EL (cell line): ENCODE measurements at regions not wholly inside any gene's neighbourhood (a gene's known extent, or its start where the extent isn't known, plus 50 kb on each side); places are given as distances from the start of the nearest gene placed in this dataset.

Source experiments
- DNase-seq: peaks from one replicate; pipeline ENCODE4 v3.0.0-alpha.2; 2016

DNA sequence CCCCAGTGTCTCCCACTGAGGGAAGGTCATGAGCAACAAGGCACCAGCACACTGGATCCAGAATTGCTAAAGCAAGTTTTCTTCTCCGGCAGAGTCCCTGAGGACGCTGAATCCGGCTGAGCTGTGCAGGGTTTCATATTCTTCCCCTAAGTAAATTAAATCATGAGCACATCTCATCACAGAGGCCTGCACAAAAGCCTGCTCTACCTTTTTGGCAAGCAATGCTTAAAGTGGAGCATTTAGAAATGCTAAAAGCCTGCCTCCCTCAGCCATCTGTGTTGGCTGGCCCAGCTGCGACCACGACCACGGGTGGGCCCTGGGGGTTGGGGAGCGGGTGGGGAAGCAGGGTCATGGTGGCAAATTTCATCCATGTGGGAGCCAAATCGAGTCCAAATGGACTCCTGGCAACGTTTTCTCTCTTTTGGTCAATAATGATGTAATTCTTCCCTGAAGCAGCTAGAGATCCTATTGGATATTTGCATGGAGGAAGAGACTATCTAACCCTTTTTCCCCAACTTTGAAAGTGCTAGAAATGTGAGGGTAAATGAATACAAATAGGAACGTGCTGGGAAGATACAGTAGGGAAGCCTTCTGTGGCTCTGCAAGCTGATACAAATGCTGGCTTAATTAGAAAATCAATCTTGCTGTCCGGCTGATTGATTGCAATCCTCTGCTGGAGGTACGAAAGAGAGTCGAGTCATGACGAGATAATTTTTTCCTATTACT is 532.8 kb upstream of the TBL1XR1 start:
- no peak for DNase-seq

GRCh38 chr3:177730814-177731213 is 533.5 kb upstream of the TBL1XR1 start:
- DNase-seq, result no peak

- DNase-seq, result peak; percentile 92
Measured at GRCh38 chr3:177731644-177732268, 534.5 kb upstream of the TBL1XR1 start.

GRCh38 chr3:177733233-177733632 is 536.0 kb upstream of the TBL1XR1 start:
- no peak for DNase-seq

- no peak for DNase-seq
Measured at GRCh38 chr3:177733936-177734335, 536.7 kb upstream of the TBL1XR1 start.

DNA sequence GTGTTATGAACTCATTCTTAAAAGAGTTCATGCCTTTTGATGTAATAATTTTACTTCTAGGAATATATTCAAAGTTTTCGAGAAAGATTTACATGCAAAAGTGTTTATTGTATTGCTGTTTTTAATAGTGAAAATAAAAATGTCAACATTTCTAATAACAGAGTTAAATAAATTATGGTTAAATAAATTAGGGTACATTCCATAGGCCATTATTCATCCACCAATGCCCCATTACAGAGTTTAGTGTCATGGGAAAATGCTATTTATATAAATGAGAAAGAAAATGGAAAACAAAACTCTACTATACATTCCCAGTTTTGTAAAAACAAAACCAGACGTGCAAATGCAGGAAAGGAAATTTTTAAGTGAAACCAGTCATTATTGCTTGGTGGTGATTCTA is 538.1 kb upstream of the TBL1XR1 start:
- peak; percentile 44 for DNase-seq

DNA sequence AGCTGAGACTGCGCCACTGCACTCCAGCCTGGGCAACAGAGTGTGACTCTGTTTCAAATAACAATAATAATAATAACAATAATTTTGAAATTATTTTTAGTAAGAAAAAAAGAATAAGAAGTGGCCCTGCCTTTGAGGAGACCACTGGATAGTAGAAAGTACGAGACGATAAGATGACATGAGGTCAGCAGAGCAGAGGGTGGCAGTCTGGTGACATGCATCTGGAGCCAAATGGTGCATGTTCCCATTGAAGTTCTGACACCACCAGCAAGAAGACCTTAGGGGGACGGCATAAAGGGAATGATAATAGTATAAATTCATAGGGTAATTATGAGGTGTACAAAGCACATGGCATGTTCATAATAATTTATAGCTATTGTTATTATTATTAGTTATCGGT is 542.2 kb upstream of the TBL1XR1 start:
- no peak for DNase-seq

- DNase-seq, result no peak
Measured at GRCh38 chr3:177740254-177740653, 543.0 kb upstream of the TBL1XR1 start.

DNA sequence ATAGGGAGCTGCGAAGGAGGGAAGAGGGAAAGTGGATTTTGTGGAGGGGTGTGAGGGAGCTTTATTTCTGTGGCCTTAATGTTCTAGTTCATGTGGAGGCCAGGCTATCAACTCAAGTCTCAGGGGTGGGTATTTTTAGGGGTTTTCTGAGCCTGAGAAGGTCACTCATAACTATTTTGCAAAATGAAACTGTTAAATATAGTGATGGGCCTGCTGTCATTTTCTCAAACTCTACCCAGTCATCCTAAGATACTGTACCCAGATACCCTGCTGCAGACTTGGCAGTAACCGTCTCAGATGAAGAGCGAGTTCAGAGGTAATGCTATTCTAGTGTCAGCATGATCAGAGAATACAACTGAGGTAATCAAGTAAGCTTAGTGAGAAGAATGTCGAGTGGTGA is 545.0 kb upstream of the TBL1XR1 start:
- no peak for DNase-seq

DNA sequence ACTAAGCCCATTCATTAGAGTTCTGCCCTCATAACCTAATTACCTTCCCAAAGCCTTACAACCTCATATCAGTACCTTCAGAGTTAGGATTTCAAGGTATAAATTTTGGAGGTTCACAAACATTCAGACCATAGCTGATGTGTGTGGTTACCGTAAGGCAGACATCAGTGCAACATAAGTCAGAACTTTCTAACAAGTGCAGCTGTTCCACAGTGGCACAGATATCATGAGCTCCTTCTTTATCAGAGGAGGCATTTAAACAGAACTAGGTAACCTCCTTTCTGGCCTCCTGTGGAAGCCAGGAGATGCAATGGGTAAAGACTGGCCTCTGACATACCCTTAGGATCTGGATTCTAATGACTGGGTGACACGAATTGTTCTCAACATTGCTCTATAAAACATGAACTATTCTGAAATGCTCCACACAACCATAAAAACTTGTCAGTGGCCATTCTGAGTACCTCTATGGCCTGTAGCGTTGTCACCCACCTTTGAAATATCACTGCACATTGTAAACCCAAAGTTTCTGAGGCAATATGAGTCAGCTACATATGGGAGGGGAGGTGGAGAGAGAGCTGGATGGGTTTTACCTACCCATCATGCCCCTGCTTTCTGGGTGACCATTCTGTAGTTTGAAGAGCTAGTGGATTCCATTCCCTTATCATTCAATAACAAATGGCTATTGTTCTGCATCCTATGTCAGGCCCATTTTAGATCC is 546.0 kb upstream of the TBL1XR1 start:
- DNase-seq, result no peak

DNA sequence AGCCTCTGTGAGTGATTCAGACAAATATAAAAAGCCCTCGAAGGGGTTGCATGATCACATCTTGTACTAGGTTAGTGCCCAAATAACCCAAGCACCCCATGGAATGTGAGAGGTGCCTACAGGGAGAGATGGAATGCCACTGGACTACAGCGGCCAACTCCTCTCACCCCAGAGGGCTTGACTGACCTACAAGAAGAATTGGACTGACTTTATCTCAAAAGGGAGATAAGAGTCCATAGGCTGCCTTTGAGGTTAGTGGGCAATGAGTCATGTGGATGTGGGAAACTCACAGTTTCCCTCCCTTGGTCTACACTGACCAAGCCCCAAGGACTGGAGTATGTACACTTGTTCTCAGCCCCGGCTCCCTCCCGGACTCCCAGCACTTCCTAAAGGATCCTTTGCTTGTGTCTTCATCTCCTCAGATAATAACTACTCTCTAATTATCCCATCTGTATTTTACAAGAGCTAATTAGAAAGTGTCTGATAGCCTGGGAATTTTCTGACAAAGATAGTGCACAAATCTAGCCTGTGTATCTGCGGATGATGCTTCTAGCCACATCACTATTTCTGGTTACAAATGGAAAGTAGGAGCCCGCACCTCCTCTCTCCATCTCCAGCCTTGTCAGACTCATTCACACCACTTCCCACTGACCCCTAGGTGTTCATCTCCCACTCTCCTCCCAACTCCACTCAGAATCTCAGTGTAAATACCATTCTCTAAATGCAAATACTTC is 547.8 kb upstream of the TBL1XR1 start:
- DNase-seq, result peak; percentile 90

- no peak for DNase-seq
Measured at GRCh38 chr3:177745607-177746005, 548.3 kb upstream of the TBL1XR1 start.

GRCh38 chr3:177746337-177746933 is 549.2 kb upstream of the TBL1XR1 start:
- DNase-seq, result no peak

- no peak for DNase-seq
Measured at GRCh38 chr3:177749836-177750235, 552.6 kb upstream of the TBL1XR1 start.

DNA sequence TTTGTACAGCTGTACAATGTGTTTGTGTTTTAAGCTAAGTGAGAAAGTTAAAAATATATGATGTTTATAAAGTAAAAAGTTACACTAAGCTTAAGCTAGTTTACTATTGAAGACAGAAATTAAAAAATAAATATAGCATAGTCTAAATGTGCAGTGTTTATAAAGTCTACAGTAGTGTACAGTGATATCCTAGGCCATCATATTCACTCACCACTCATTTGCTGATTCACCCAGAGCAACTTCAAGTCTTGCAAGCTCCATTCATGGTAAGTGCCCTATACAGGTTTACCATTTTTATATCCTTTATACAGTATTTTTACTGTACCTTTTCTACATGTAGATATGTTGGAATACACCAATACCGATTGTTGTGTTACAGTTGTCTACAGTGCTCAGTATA is 553.2 kb upstream of the TBL1XR1 start:
- no peak for DNase-seq

DNA sequence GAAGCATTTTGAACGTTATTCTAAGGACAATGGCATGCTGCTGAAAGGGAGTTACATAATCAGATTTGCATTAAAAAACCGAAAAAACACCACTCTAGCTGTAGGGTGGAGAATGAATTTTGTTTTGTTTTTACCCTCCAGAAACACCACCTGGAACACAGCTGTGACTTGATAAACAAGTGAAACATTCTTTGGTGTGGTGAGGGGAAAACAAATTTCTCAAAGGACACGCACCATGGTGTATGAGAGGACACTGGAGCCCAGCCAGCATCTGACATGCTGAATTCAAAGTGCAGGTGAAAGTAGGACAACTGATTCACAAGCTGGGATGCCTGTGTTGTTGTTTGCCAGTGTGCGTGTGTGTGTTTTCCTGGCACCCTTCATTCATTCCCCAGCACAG is 554.5 kb upstream of the TBL1XR1 start:
- DNase-seq, result no peak

DNA sequence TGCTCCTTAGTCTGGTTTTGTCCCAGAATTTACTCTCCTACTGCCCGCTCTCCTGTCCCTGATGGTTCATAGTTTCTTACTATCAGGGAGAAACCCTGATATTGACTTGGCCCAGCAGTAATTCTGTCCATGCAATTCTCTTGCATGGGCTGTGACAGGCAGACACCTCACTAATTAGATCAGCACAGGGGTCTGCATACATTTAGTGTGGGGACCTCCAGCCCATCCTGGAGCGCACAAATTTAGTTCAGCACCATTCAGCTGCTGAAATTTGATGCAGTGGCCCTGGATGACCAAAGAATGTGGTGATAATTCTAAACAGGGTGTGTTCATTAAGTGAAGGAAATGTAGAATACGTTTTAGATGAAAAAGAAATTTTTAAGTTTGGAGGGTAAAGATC is 555.5 kb upstream of the TBL1XR1 start:
- DNase-seq, result no peak

- peak; percentile 62 for DNase-seq
Measured at GRCh38 chr3:177753451-177754155, 556.3 kb upstream of the TBL1XR1 start.

DNA sequence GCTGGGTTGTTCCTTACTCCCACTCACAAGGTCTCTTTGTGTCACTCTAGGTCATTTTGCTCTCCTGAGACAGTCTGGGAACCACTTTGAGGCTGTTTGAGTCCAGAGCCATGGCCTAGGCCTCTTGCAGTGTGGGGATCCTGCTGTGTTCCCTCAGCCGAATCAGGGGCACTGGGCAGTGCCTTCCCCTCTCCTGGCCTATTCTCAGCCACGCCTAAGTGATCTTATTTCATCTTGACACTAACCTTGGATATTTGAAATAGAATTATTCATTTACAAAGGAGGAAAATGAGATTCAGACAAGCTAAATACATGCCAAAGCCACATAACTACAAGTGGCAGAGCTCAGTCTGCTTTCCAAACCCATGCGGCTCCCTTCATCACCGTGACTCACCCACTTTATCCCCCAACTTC is 557.2 kb upstream of the TBL1XR1 start:
- no peak for DNase-seq

GRCh38 chr3:177758126-177758525 is 560.8 kb upstream of the TBL1XR1 start:
- no peak for DNase-seq

- no peak for DNase-seq
Measured at GRCh38 chr3:177760803-177761202, 563.5 kb upstream of the TBL1XR1 start.

GRCh38 chr3:177764377-177764912 is 567.2 kb upstream of the TBL1XR1 start:
- DNase-seq, result no peak
